ENCODE measurements at regions not wholly inside any gene's neighbourhood (a gene's known extent, or its start where the extent isn't known, plus 50 kb on each side); places are given as distances from the start of the nearest gene placed in this dataset.

- Mint-ChIP-seq H3K4me3 (ENCODE audit: low read depth) (no peak overlapping the region), H3K4me1 (ENCODE audit: low read depth) (peaks cover 12% of the 10 kb centered on the region), H3K36me3 (ENCODE audit: insufficient read depth) (no peaks in the 10 kb centered on the region), H3K27ac (no peak overlapping the region), H3K27me3 (peaks cover 15% of the 10 kb centered on the region), H3K9me3 (ENCODE audit: low read depth) (no peaks in the 10 kb centered on the region)
- no peak for DNase-seq (ENCODE audit: low spot score, unreplicated experiment)
- no peak for TF ChIP-seq CTCF (IDR thresholded peaks at IDR 0.05; ENCODE audit: unreplicated experiment)
These were observed 195.0 kb upstream of the GATB start for GRCh38 chr4:151955721-151956380.

- no peak for DNase-seq (ENCODE audit: low spot score, unreplicated experiment)
- no peaks in the 10 kb centered on the region for H3K36me3 Mint-ChIP-seq (ENCODE audit: insufficient read depth)
- no peak overlapping the region for H3K27ac Mint-ChIP-seq
- peaks cover 12% of the 10 kb centered on the region for H3K4me1 Mint-ChIP-seq (ENCODE audit: low read depth)
- peaks cover 3% of the 10 kb centered on the region for H3K9me3 Mint-ChIP-seq (ENCODE audit: low read depth)
- peaks cover 15% of the 10 kb centered on the region for H3K27me3 Mint-ChIP-seq
- TF ChIP-seq CTCF (IDR thresholded peaks at IDR 0.05; ENCODE audit: unreplicated experiment) = no peak
- no peak overlapping the region for H3K4me3 Mint-ChIP-seq (ENCODE audit: low read depth)
These were observed 193.1 kb upstream of the GATB start for GRCh38 chr4:151953795-151954372.

- DNase-seq (ENCODE audit: low spot score, unreplicated experiment) = no peak
- Mint-ChIP-seq H3K9me3 (ENCODE audit: low read depth) (peaks cover 3% of the 10 kb centered on the region), H3K4me3 (ENCODE audit: low read depth) (no peak overlapping the region), H3K27ac (no peak overlapping the region), H3K36me3 (ENCODE audit: insufficient read depth) (no peaks in the 10 kb centered on the region), H3K27me3 (peaks cover 15% of the 10 kb centered on the region), H3K4me1 (ENCODE audit: low read depth) (peaks cover 12% of the 10 kb centered on the region)
- no peak for TF ChIP-seq CTCF (IDR thresholded peaks at IDR 0.05; ENCODE audit: unreplicated experiment)
These were observed 192.5 kb upstream of the GATB start for GRCh38 chr4:151953312-151953711.

GRCh38 chr4:151952711-151953254, 192.0 kb upstream of the GATB start:
- Mint-ChIP-seq H3K27me3 (peaks cover 14% of the 10 kb centered on the region), H3K4me1 (ENCODE audit: low read depth) (peaks cover 12% of the 10 kb centered on the region), H3K9me3 (ENCODE audit: low read depth) (peaks cover 6% of the 10 kb centered on the region), H3K27ac (no peak overlapping the region), H3K36me3 (ENCODE audit: insufficient read depth) (no peaks in the 10 kb centered on the region), H3K4me3 (ENCODE audit: low read depth) (no peak overlapping the region)
- no peak for TF ChIP-seq CTCF (IDR thresholded peaks at IDR 0.05; ENCODE audit: unreplicated experiment)
- DNase-seq (ENCODE audit: low spot score, unreplicated experiment) = no peak

- H3K27me3 Mint-ChIP-seq = peaks cover 11% of the 10 kb centered on the region
- no peak overlapping the region for H3K27ac Mint-ChIP-seq
- no peak for DNase-seq (ENCODE audit: low spot score, unreplicated experiment)
- H3K4me1 Mint-ChIP-seq (ENCODE audit: low read depth) = peaks cover 7% of the 10 kb centered on the region
- no peak overlapping the region for H3K4me3 Mint-ChIP-seq (ENCODE audit: low read depth)
- H3K36me3 Mint-ChIP-seq (ENCODE audit: insufficient read depth) = no peaks in the 10 kb centered on the region
- H3K9me3 Mint-ChIP-seq (ENCODE audit: low read depth) = peaks cover 12% of the 10 kb centered on the region
- no peak for TF ChIP-seq CTCF (IDR thresholded peaks at IDR 0.05; ENCODE audit: unreplicated experiment)
These were observed 191.3 kb upstream of the GATB start for GRCh38 chr4:151952137-151952536.

Measured in progenitor cell of endocrine pancreas (in vitro differentiated cells).